ENCODE measurements at regions not wholly inside any gene's neighbourhood (a gene's known extent, or its start where the extent isn't known, plus 50 kb on each side); places are given as distances from the start of the nearest gene placed in this dataset.

DNA sequence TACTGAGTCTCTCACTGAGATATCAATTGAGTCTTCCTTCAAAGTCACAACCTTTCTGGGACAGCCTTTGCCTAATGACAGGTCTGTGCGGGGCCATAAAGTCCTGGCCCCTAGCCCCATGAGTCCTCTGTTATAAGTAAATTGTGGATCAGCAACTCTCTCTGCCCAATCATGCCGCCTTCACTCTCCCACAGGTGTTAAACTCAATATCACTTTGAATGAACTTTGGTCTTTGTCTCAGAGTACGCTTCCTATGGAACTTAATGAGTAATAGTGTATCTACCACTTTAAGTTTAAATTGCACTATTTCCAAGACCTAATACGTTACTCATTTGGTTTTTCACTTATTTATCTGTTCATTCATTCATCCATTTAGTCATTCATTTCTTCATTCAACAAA, 826.4 kb downstream of the TUSC7 start:
- TF ChIP-seq CTCF (IDR thresholded peaks at IDR 0.05; ENCODE audit: control extremely low read depth in 1 of 3, insufficient read depth in 1 of 3, low read depth in 1 of 3, low read length in 3 of 3) (no peak), BCL11A (IDR thresholded peaks at IDR 0.05; ENCODE audit: low read depth in 2 of 2, low read length in 2 of 2) (no peak), EZH2 (IDR thresholded peaks at IDR 0.05; ENCODE audit: low read depth, low read length, severe bottlenecking) (no peak), ZNF274 (IDR thresholded peaks at IDR 0.05; ENCODE audit: borderline replicate concordance, extremely low read depth, low read length) (no peak), BRCA1 (IDR thresholded peaks at IDR 0.05; ENCODE audit: low read depth, low read length) (no peak), TAF1 (IDR thresholded peaks at IDR 0.05; ENCODE audit: low read depth, low read length) (no peak), EP300 (IDR thresholded peaks at IDR 0.05; ENCODE audit: borderline replicate concordance in 1 of 2, low read depth in 2 of 2, low read length in 2 of 2) (no peak), CEBPB (IDR thresholded peaks at IDR 0.05; ENCODE audit: low read depth, low read length) (no peak)
- TF ChIP-seq, protein P1, sequence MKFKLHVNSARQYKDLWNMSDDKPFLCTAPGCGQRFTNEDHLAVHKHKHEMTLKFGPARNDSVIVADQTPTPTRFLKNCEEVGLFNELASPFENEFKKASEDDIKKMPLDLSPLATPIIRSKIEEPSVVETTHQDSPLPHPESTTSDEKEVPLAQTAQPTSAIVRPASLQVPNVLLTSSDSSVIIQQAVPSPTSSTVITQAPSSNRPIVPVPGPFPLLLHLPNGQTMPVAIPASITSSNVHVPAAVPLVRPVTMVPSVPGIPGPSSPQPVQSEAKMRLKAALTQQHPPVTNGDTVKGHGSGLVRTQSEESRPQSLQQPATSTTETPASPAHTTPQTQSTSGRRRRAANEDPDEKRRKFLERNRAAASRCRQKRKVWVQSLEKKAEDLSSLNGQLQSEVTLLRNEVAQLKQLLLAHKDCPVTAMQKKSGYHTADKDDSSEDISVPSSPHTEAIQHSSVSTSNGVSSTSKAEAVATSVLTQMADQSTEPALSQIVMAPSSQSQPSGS (IDR thresholded peaks at IDR 0.05; ENCODE audit: low read length): no peak
